CD4-positive, alpha-beta T cell (primary cell): ENCODE measurements at regions not wholly inside any gene's neighbourhood (a gene's known extent, or its start where the extent isn't known, plus 50 kb on each side); places are given as distances from the start of the nearest gene placed in this dataset.

Experiments
- ATAC-seq: fragments of 200-7000 bp; cut with Tn5 transposase; one replicate; pipeline ENCODE4 v1.10.0; 2022; ENCODE audit warnings: mild to moderate bottlenecking; ENCODE audit not compliant: poor library complexity
- CTCF ChIA-PET: fragments of 350-600 bp; sonication (Branson Sonifier 250); formaldehyde crosslinking; loops from one replicate; lab custom pipeline; 2021; ENCODE audit warnings: antibody characterized with exemption, inconsistent platforms; lab: Charles Lee
- POLR2A ChIA-PET: fragments of 350-600 bp; sonication (Branson Sonifier 250); formaldehyde crosslinking; loops from one replicate; lab custom pipeline; 2021; ENCODE audit warnings: antibody characterized with exemption, inconsistent platforms; lab: Charles Lee
- DNase-seq, 14 experiments: peaks; one replicate each; pipeline ENCODE4 v3.0.0-alpha.2; 2013 to 2020; ENCODE audit warnings: mixed read lengths in 2 of 14
- H3K27ac ChIP-seq, 2 donors: one replicate each; pipeline versions ENCODE4 v1.5.1 to v1.7.0; 2013; ENCODE audit warnings: low read length in 2 of 2, low read depth in 1 of 2, mild to moderate bottlenecking in 1 of 2
- H3K27me3 ChIP-seq, 2 experiments: 1 replicate in 1 of 2; 2 replicates in 1 of 2; pipeline versions ENCODE4 v1.6.1 to v1.7.0; 2013; ENCODE audit warnings: low read length in 2 of 2, control low read depth in 1 of 2, mild to moderate bottlenecking in 1 of 2, moderate library complexity in 1 of 2; ENCODE audit not compliant: insufficient read depth in 2 of 2, control insufficient read depth in 1 of 2
- H3K36me3 ChIP-seq: one replicate; pipeline ENCODE4 v1.6.1; 2013; ENCODE audit warnings: low read length, control low read depth; ENCODE audit not compliant: insufficient read depth
- H3K4me1 ChIP-seq: one replicate; pipeline ENCODE4 v1.6.1; 2013; ENCODE audit warnings: low read length, control low read depth; ENCODE audit not compliant: insufficient read depth
- H3K4me3 ChIP-seq: one replicate; pipeline ENCODE4 v1.5.1; 2013; ENCODE audit warnings: mild to moderate bottlenecking, low read length, moderate library complexity
- H3K9me3 ChIP-seq, 2 experiments: 1 replicate in 1 of 2; 2 replicates in 1 of 2; pipeline versions ENCODE4 v1.6.1 to v1.7.0; 2013; ENCODE audit warnings: low read length in 2 of 2, mild to moderate bottlenecking in 2 of 2, control low read depth in 1 of 2, moderate library complexity in 1 of 2; ENCODE audit not compliant: control insufficient read depth in 1 of 2, insufficient read depth in 1 of 2
- H3K27ac Mint-ChIP-seq: one replicate; pipeline ENCODE4 v1.8.0; 2020; ENCODE audit warnings: mixed read lengths
- H3K27me3 Mint-ChIP-seq: one replicate; pipeline ENCODE4 v1.8.0; 2021; ENCODE audit warnings: mixed read lengths
- H3K36me3 Mint-ChIP-seq: one replicate; pipeline ENCODE4 v1.8.0; 2021; ENCODE audit warnings: low read depth, mixed read lengths
- H3K4me1 Mint-ChIP-seq: one replicate; pipeline ENCODE4 v1.8.0; 2021; ENCODE audit warnings: low read depth, mixed read lengths
- H3K4me3 Mint-ChIP-seq: one replicate; pipeline ENCODE4 v1.8.0; 2020; ENCODE audit warnings: mild to moderate bottlenecking, mixed read lengths
- H3K9me3 Mint-ChIP-seq: one replicate; pipeline ENCODE4 v1.8.0; 2020; ENCODE audit warnings: mixed read lengths
- CTCF ChIP-seq: fragments of 200-600 bp; IDR thresholded peaks from one replicate; pipeline ENCODE4 v1.8.0; 2022; ENCODE audit warnings: antibody characterized with exemption, mild to moderate bottlenecking
- intact Hi-C, 2 experiments: fragments of 100-400 bp; cut with DNase I in 1 of 2; cut with micrococcal nuclease in 1 of 2; formaldehyde crosslinking; loops; one replicate each; pipeline versions ENCODE4 v1.15.1 to v1.9.0; 2023 to 2025; cut with DNase I, micrococcal nuclease

- no peaks in the 10 kb centered on the region for H3K4me1 Mint-ChIP-seq
- POLR2A ChIA-PET = no interaction called here
- intact Hi-C loops = no loop called here
- H3K4me3 Mint-ChIP-seq = no peak overlapping the region
- H3K9me3 Mint-ChIP-seq = no peaks in the 10 kb centered on the region
- DNase-seq (no peak), ATAC-seq (no peak)
- no peaks in the 10 kb centered on the region for H3K27me3 ChIP-seq
- CTCF ChIA-PET = no interaction called here
- no peaks in the 10 kb centered on the region for H3K4me1 ChIP-seq
- no peak for TF ChIP-seq CTCF
- H3K36me3 Mint-ChIP-seq = peaks cover 37% of the 10 kb centered on the region
- peaks cover 3% of the 10 kb centered on the region for H3K36me3 ChIP-seq
- no peak overlapping the region for H3K4me3 ChIP-seq
- no peaks in the 10 kb centered on the region for H3K9me3 ChIP-seq
- H3K27ac ChIP-seq = no peak overlapping the region
- H3K27ac Mint-ChIP-seq = no peak overlapping the region
- H3K27me3 Mint-ChIP-seq = no peaks in the 10 kb centered on the region
Measured at GRCh38 chr6:154942770-154943169, 52.3 kb upstream of the TIAM2 start.

GRCh38 chr6:154945271-154945890 lies 49.7 kb upstream of the TIAM2 start:
- Histone ChIP-seq H3K4me1 (no peaks in the 10 kb centered on the region), H3K27me3 (no peaks in the 10 kb centered on the region), H3K27ac (no peak overlapping the region), H3K4me3 (no peak overlapping the region), H3K9me3 (no peaks in the 10 kb centered on the region), H3K36me3 (peaks cover 3% of the 10 kb centered on the region)
- no peak for TF ChIP-seq CTCF
- intact Hi-C loops = no loop called here
- no peaks in the 10 kb centered on the region for H3K9me3 Mint-ChIP-seq
- no peak for DNase-seq
- H3K4me1 Mint-ChIP-seq = peaks cover 9% of the 10 kb centered on the region
- no peaks in the 10 kb centered on the region for H3K27me3 Mint-ChIP-seq
- H3K36me3 Mint-ChIP-seq = peaks cover 47% of the 10 kb centered on the region
- POLR2A ChIA-PET = no interaction called here
- no peak overlapping the region for H3K27ac Mint-ChIP-seq
- H3K4me3 Mint-ChIP-seq = no peak overlapping the region
- CTCF ChIA-PET = no interaction called here
- no peak for ATAC-seq
